ENCODE measurements at regions not wholly inside any gene's neighbourhood (a gene's known extent, or its start where the extent isn't known, plus 50 kb on each side); places are given as distances from the start of the nearest gene placed in this dataset.

GRCh38 chrX:8349816-8350544 is 114.7 kb upstream of the VCX3B start:
- Histone ChIP-seq H3K79me2 (ENCODE audit: insufficient read depth, low read length) (no peaks in the 10 kb centered on the region), H3K9ac (ENCODE audit: low read length) (no peak overlapping the region), H3K4me1 (ENCODE audit: insufficient read depth, low read length, severe bottlenecking) (no peaks in the 10 kb centered on the region), H3K9me2 (ENCODE audit: low read depth, low read length) (no peaks in the 10 kb centered on the region), H2AFZ (ENCODE audit: low read length) (no peak overlapping the region), H4K20me1 (ENCODE audit: insufficient read depth, low read length) (no peaks in the 10 kb centered on the region), H3K9me3 (ENCODE audit: low read length) (no peaks in the 10 kb centered on the region), H3K27ac (ENCODE audit: low read depth, low read length, poor library complexity, severe bottlenecking) (no peak overlapping the region), H3K4me2 (ENCODE audit: low read length) (no peak overlapping the region), H3K36me3 (ENCODE audit: insufficient read depth, low read length) (no peaks in the 10 kb centered on the region), H3F3A (ENCODE audit: insufficient read depth, low read length) (no peaks in the 10 kb centered on the region), H3K4me3 (ENCODE audit: low read depth, low read length, poor library complexity, severe bottlenecking) (no peak overlapping the region), H3K27me3 (ENCODE audit: insufficient read depth, low read length) (no peaks in the 10 kb centered on the region)
- TF ChIP-seq CTCF (IDR thresholded peaks at IDR 0.05; ENCODE audit: low read length) = no peak
- TF ChIP-seq EZH2 (IDR thresholded peaks at IDR 0.05; ENCODE audit: borderline replicate concordance, low read length) = no peak

- no peaks in the 10 kb centered on the region for H3K79me2 ChIP-seq (ENCODE audit: insufficient read depth, low read length)
- H3K27me3 ChIP-seq (ENCODE audit: insufficient read depth, low read length) = no peaks in the 10 kb centered on the region
- TF ChIP-seq EZH2 (IDR thresholded peaks at IDR 0.05; ENCODE audit: borderline replicate concordance, low read length) (no peak), CTCF (IDR thresholded peaks at IDR 0.05; ENCODE audit: low read length) (no peak)
Measured at GRCh38 chrX:8358302-8358701, 106.3 kb upstream of the VCX3B start.

GRCh38 chrX:8364369-8365141 is 100.1 kb upstream of the VCX3B start:
- Histone ChIP-seq H3K79me2 (ENCODE audit: insufficient read depth, low read length) (no peaks in the 10 kb centered on the region), H4K20me1 (ENCODE audit: insufficient read depth, low read length) (no peaks in the 10 kb centered on the region), H3K4me3 (ENCODE audit: low read depth, low read length, poor library complexity, severe bottlenecking) (no peak overlapping the region), H3F3A (ENCODE audit: insufficient read depth, low read length) (no peaks in the 10 kb centered on the region), H3K27ac (ENCODE audit: low read depth, low read length, poor library complexity, severe bottlenecking) (no peak overlapping the region), H3K27me3 (ENCODE audit: insufficient read depth, low read length) (no peaks in the 10 kb centered on the region), H3K36me3 (ENCODE audit: insufficient read depth, low read length) (no peaks in the 10 kb centered on the region), H3K9me3 (ENCODE audit: low read length) (no peaks in the 10 kb centered on the region), H3K9me2 (ENCODE audit: low read depth, low read length) (no peaks in the 10 kb centered on the region), H3K4me2 (ENCODE audit: low read length) (no peak overlapping the region), H3K4me1 (ENCODE audit: insufficient read depth, low read length, severe bottlenecking) (peaks cover 4% of the 10 kb centered on the region), H3K9ac (ENCODE audit: low read length) (no peak overlapping the region), H2AFZ (ENCODE audit: low read length) (no peak overlapping the region)
- no peak for TF ChIP-seq EZH2 (IDR thresholded peaks at IDR 0.05; ENCODE audit: borderline replicate concordance, low read length)
- peak; percentile 59 for TF ChIP-seq CTCF (IDR thresholded peaks at IDR 0.05; ENCODE audit: low read length)

More at GRCh38 chrX:8358302-8358701, 106.3 kb upstream of the VCX3B start:
- no peaks in the 10 kb centered on the region for H3F3A ChIP-seq (ENCODE audit: insufficient read depth, low read length)
- no peak overlapping the region for H2AFZ ChIP-seq (ENCODE audit: low read length)
- H3K4me1 ChIP-seq (ENCODE audit: insufficient read depth, low read length, severe bottlenecking) = no peaks in the 10 kb centered on the region
- H3K4me2 ChIP-seq (ENCODE audit: low read length) = no peak overlapping the region
- H4K20me1 ChIP-seq (ENCODE audit: insufficient read depth, low read length) = no peaks in the 10 kb centered on the region
- H3K27ac ChIP-seq (ENCODE audit: low read depth, low read length, poor library complexity, severe bottlenecking) = no peak overlapping the region
- H3K36me3 ChIP-seq (ENCODE audit: insufficient read depth, low read length) = no peaks in the 10 kb centered on the region
- no peaks in the 10 kb centered on the region for H3K9me2 ChIP-seq (ENCODE audit: low read depth, low read length)
- H3K4me3 ChIP-seq (ENCODE audit: low read depth, low read length, poor library complexity, severe bottlenecking) = no peak overlapping the region
- no peak overlapping the region for H3K9ac ChIP-seq (ENCODE audit: low read length)
- no peaks in the 10 kb centered on the region for H3K9me3 ChIP-seq (ENCODE audit: low read length)
